ENCODE measurements at regions not wholly inside any gene's neighbourhood (a gene's known extent, or its start where the extent isn't known, plus 50 kb on each side); places are given as distances from the start of the nearest gene placed in this dataset.

- TF ChIP-seq RAD21 (IDR thresholded peaks at IDR 0.05 in 1 of 2, conservative IDR thresholded peaks at IDR 0.05 in 1 of 2; ENCODE audit: low read depth in 2 of 2, low read length in 2 of 2) = no peak
- no peak for TF ChIP-seq EP300 (IDR thresholded peaks at IDR 0.05; ENCODE audit: borderline replicate concordance in 1 of 2, low read depth in 2 of 2, low read length in 2 of 2)
- TF ChIP-seq CTCF (IDR thresholded peaks at IDR 0.05; ENCODE audit: control extremely low read depth in 1 of 3, insufficient read depth in 1 of 3, low read depth in 1 of 3, low read length in 3 of 3) = no peak
These were observed 561.4 kb downstream of the ZIC3 start (continued) for GRCh38 chrX:138127314-138127713.
